Breast epithelium (tissue), 4 donors: ENCODE measurements at regions not wholly inside any gene's neighbourhood (a gene's known extent, or its start where the extent isn't known, plus 50 kb on each side); places are given as distances from the start of the nearest gene placed in this dataset.

Experiments
- DNase-seq, 2 donors: peaks; one replicate each; pipeline ENCODE4 v3.0.0-alpha.2; 2019; ENCODE audit warnings: low spot score in 2 of 2
- H3K27ac ChIP-seq, 2 donors: fragments of 200-600 bp; sonication (generic) in 1 of 2; one replicate each; pipeline ENCODE4 v1.5.1; 2016 to 2019; ENCODE audit warnings: mild to moderate bottlenecking in 1 of 2
- H3K27me3 ChIP-seq, 2 donors: fragments of 200-600 bp; sonication (generic) in 1 of 2; one replicate each; pipeline versions ENCODE4 v1.5.1 to v1.6.0; 2017 to 2019; ENCODE audit warnings: control low read depth in 1 of 2, mild to moderate bottlenecking in 1 of 2
- H3K36me3 ChIP-seq: fragments of 200-600 bp; one replicate; pipeline ENCODE4 v1.5.1; 2019
- H3K4me1 ChIP-seq, 2 donors: fragments of 200-600 bp; sonication (generic); one replicate each; pipeline ENCODE4 v1.5.1; 2016 to 2019; ENCODE audit warnings: control low read depth in 1 of 2
- H3K4me3 ChIP-seq, 3 donors: fragments of 200-600 bp; sonication (generic); 1 replicate in 2 of 3; 2 replicates in 1 of 3; pipeline ENCODE4 v1.5.1; 2016 to 2019; ENCODE audit warnings: mild to moderate bottlenecking in 3 of 3, moderate library complexity in 2 of 3
- H3K9me3 ChIP-seq, 2 donors: fragments of 200-600 bp; sonication (generic) in 1 of 2; one replicate each; pipeline ENCODE4 v1.5.1; 2016 to 2019; ENCODE audit warnings: control low read depth in 1 of 2
- CTCF ChIP-seq, 3 donors: fragments of 450-650 bp; IDR thresholded peaks; one replicate each; pipeline ENCODE4 v1.5.1; 2016 to 2017; ENCODE audit warnings: antibody characterized with exemption in 3 of 3, mild to moderate bottlenecking in 3 of 3, moderate library complexity in 3 of 3
- POLR2A ChIP-seq: fragments of 450-650 bp; IDR thresholded peaks from one replicate; pipeline ENCODE4 v1.6.1; 2016; ENCODE audit warnings: antibody characterized with exemption, mild to moderate bottlenecking, moderate library complexity
- POLR2AphosphoS5 ChIP-seq, 3 donors: sonication (generic); formaldehyde crosslinking; IDR thresholded peaks; one replicate each; pipeline ENCODE4 v1.6.1; 2017; ENCODE audit warnings: antibody characterized with exemption in 3 of 3
- intact Hi-C: fragments of 100-400 bp; cut with DNase I; formaldehyde crosslinking; loops from one replicate; pipeline ENCODE4 v1.15.1; 2023; ENCODE audit warnings: low total_unique reads

GRCh38 chr12:107365703-107366102 lies 272.4 kb upstream of the CRY1 start:
- no peaks in the 10 kb centered on the region for H3K4me1 ChIP-seq
- H3K9me3 ChIP-seq: no peaks in the 10 kb centered on the region
- TF ChIP-seq POLR2AphosphoS5 (IDR thresholded peaks at IDR 0.05) (no peak), CTCF (IDR thresholded peaks at IDR 0.05) (no peak), POLR2A (no peak)
- H3K27me3 ChIP-seq: no peaks in the 10 kb centered on the region
- no peaks in the 10 kb centered on the region for H3K36me3 ChIP-seq
- no peak overlapping the region for H3K27ac ChIP-seq
- intact Hi-C loops: no loop called here
- no peak for DNase-seq
- H3K4me3 ChIP-seq: no peak overlapping the region

DNA sequence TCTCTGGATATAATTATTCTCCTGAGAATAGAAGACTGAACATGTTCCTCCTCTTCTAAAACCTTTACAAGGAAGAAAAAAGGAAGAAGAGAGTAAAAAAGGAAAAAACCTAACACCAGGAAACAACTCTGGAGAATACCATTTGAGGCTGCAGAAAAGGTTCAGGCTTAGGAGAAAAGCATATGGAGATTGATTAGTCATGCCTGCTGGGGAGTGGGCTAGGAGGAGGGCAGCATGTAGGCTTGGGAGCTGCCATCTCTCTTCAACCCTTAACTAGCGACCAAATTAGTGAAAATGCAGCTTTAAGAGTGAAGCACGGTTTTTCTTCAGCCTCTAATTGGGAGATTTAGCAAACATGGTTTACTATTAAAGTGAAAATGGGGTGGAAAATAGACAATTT lies 273.0 kb upstream of the CRY1 start:
- DNase-seq: no peak
- H3K36me3 ChIP-seq: no peaks in the 10 kb centered on the region
- no peaks in the 10 kb centered on the region for H3K4me1 ChIP-seq
- TF ChIP-seq POLR2A: no peak
- no peak for TF ChIP-seq CTCF (IDR thresholded peaks at IDR 0.05)
- TF ChIP-seq POLR2AphosphoS5 (IDR thresholded peaks at IDR 0.05): no peak
- intact Hi-C loops: no loop called here
- no peak overlapping the region for H3K27ac ChIP-seq
- no peaks in the 10 kb centered on the region for H3K9me3 ChIP-seq
- no peaks in the 10 kb centered on the region for H3K27me3 ChIP-seq
- no peak overlapping the region for H3K4me3 ChIP-seq

- H3K36me3 ChIP-seq: no peaks in the 10 kb centered on the region
- no peaks in the 10 kb centered on the region for H3K27me3 ChIP-seq
- H3K4me1 ChIP-seq: peaks cover 0 to 6% of the 10 kb centered on the region in 2 donors
- no peak for DNase-seq
- intact Hi-C loops: no loop called here
- no peak overlapping the region for H3K27ac ChIP-seq
- no peaks in the 10 kb centered on the region for H3K9me3 ChIP-seq
- TF ChIP-seq POLR2A (no peak), POLR2AphosphoS5 (IDR thresholded peaks at IDR 0.05) (no peak), CTCF (IDR thresholded peaks at IDR 0.05) (no peak)
- no peak overlapping the region for H3K4me3 ChIP-seq
Observed at GRCh38 chr12:107368586-107368985, 275.2 kb upstream of the CRY1 start.

DNA sequence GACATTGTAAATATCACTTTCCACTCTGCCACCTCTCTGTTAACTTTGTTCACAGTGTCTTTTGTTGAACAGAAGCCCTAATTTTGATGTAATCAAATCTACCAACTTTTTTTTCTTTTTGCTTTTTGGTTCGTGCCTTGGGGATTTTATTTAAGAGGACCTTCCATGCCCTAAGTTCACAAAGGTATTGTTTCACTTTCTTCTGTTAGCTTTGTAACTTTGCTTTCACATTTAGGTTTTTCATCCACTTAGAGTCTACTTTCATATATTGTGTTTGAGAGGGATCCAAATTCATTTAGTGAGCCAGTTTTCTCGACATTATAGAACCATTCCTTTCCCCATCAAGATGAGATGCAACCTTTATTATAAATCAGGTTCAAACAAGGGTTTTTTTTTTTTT lies 275.7 kb upstream of the CRY1 start:
- Histone ChIP-seq H3K4me1 (peaks cover 0 to 6% of the 10 kb centered on the region in 2 donors), H3K27ac (no peak overlapping the region), H3K4me3 (no peak overlapping the region), H3K36me3 (no peaks in the 10 kb centered on the region), H3K27me3 (no peaks in the 10 kb centered on the region), H3K9me3 (no peaks in the 10 kb centered on the region)
- DNase-seq: no peak
- TF ChIP-seq POLR2AphosphoS5 (IDR thresholded peaks at IDR 0.05) (no peak), CTCF (IDR thresholded peaks at IDR 0.05) (no peak), POLR2A (no peak)
- intact Hi-C loops: no loop called here

- no peaks in the 10 kb centered on the region for H3K27me3 ChIP-seq
- no peak for DNase-seq
- intact Hi-C loops: loop anchor here (5.0 kb wide), 2 partner anchors 372 to 1172 kb away; no protein-coding TSS in a partner anchor
- peaks cover 0 to 6% of the 10 kb centered on the region in 2 donors for H3K4me1 ChIP-seq
- TF ChIP-seq POLR2AphosphoS5 (IDR thresholded peaks at IDR 0.05): no peak
- TF ChIP-seq CTCF (IDR thresholded peaks at IDR 0.05): no peak
- H3K27ac ChIP-seq: no peak overlapping the region
- no peak overlapping the region for H3K4me3 ChIP-seq
- H3K36me3 ChIP-seq: no peaks in the 10 kb centered on the region
- H3K9me3 ChIP-seq: no peaks in the 10 kb centered on the region
Observed at GRCh38 chr12:107369679-107370078, 276.3 kb upstream of the CRY1 start.
